Stimulated activated CD4-positive, alpha-beta T cell treated with anti-CD3 and anti-CD28 coated beads, Interleukin-15, amount 100 ng/mL, for 24 hours (primary cell): ENCODE measurements at regions not wholly inside any gene's neighbourhood (a gene's known extent, or its start where the extent isn't known, plus 50 kb on each side); places are given as distances from the start of the nearest gene placed in this dataset.
A peak's percentile ranks its signal among the peaks of the same experiment; 100 is the strongest.
"Not testable (repeated sequence)": the region's sequence is repeated elsewhere in the genome, so short reads cannot be mapped to it uniquely, and the experiment has no call there.

Experiments
- DNase-seq: peaks from one replicate; pipeline ENCODE4 v3.0.0-alpha.2; 2020

- not testable (repeated sequence) for DNase-seq
Observed at GRCh38 chr4:187695531-187695930, 300.0 kb upstream of the ZFP42 start.

- DNase-seq = no peak
Observed at GRCh38 chr4:187711586-187711985, 284.0 kb upstream of the ZFP42 start.

- no peak for DNase-seq
Observed at GRCh38 chr4:187714957-187715356, 280.6 kb upstream of the ZFP42 start.

GRCh38 chr4:187715466-187715865 lies 280.1 kb upstream of the ZFP42 start:
- DNase-seq = no peak

- no peak for DNase-seq
Observed at GRCh38 chr4:187724456-187724855, 271.1 kb upstream of the ZFP42 start.

- DNase-seq = no peak
Observed at GRCh38 chr4:187726485-187726884, 269.1 kb upstream of the ZFP42 start.

- no peak for DNase-seq
Observed at GRCh38 chr4:187732524-187732923, 263.0 kb upstream of the ZFP42 start.

GRCh38 chr4:187739771-187740170 lies 255.8 kb upstream of the ZFP42 start:
- no peak for DNase-seq

GRCh38 chr4:187744911-187745310 lies 250.7 kb upstream of the ZFP42 start:
- no peak for DNase-seq

- not testable (repeated sequence) for DNase-seq
Observed at GRCh38 chr4:187750652-187751051, 244.9 kb upstream of the ZFP42 start.

- no peak for DNase-seq
Observed at GRCh38 chr4:187767158-187767557, 228.4 kb upstream of the ZFP42 start.

GRCh38 chr4:187767687-187768086 lies 227.9 kb upstream of the ZFP42 start:
- no peak for DNase-seq

GRCh38 chr4:187770345-187770744 lies 225.2 kb upstream of the ZFP42 start:
- no peak for DNase-seq

- no peak for DNase-seq
Observed at GRCh38 chr4:187777954-187778353, 217.6 kb upstream of the ZFP42 start.

GRCh38 chr4:187780070-187780469 lies 215.5 kb upstream of the ZFP42 start:
- no peak for DNase-seq

- DNase-seq = no peak
Observed at GRCh38 chr4:187782286-187782824, 213.2 kb upstream of the ZFP42 start.

GRCh38 chr4:187786190-187786589 lies 209.4 kb upstream of the ZFP42 start:
- no peak for DNase-seq

- DNase-seq = no peak
Observed at GRCh38 chr4:187789078-187789477, 206.5 kb upstream of the ZFP42 start.

GRCh38 chr4:187795737-187796136 lies 199.8 kb upstream of the ZFP42 start:
- DNase-seq = no peak

GRCh38 chr4:187798385-187798784 lies 197.2 kb upstream of the ZFP42 start:
- DNase-seq = no peak

GRCh38 chr4:187799735-187800134 lies 195.8 kb upstream of the ZFP42 start:
- no peak for DNase-seq

GRCh38 chr4:187811591-187811990 lies 184.0 kb upstream of the ZFP42 start:
- DNase-seq = no peak

GRCh38 chr4:187814737-187815465 lies 180.7 kb upstream of the ZFP42 start:
- DNase-seq = peak; percentile 7

- no peak for DNase-seq
Observed at GRCh38 chr4:187826725-187827124, 168.8 kb upstream of the ZFP42 start.

GRCh38 chr4:187827631-187828030 lies 167.9 kb upstream of the ZFP42 start:
- DNase-seq = no peak
